ENCODE measurements at regions not wholly inside any gene's neighbourhood (a gene's known extent, or its start where the extent isn't known, plus 50 kb on each side); places are given as distances from the start of the nearest gene placed in this dataset.
"Not testable (repeated sequence)": the region's sequence is repeated elsewhere in the genome, so short reads cannot be mapped to it uniquely, and the experiment has no call there.

- Mint-ChIP-seq H3K4me1 (peaks cover 15% of the 10 kb centered on the region), H3K36me3 (no peaks in the 10 kb centered on the region), H3K9me3 (no peaks in the 10 kb centered on the region), H3K27me3 (ENCODE audit: low read depth) (no peaks in the 10 kb centered on the region), H3K27ac (no peak overlapping the region), H3K4me3 (no peak overlapping the region)
- no peak for TF ChIP-seq CTCF (IDR thresholded peaks at IDR 0.05; ENCODE audit: unreplicated experiment)
- DNase-seq (ENCODE audit: low spot score in 2 of 2, unreplicated experiment in 2 of 2): no peak
Observed at GRCh38 chr14:103230658-103231334, 103.2 kb upstream of the EIF5 start.

GRCh38 chr14:103231376-103232019 lies 102.5 kb upstream of the EIF5 start:
- Mint-ChIP-seq H3K4me1 (peaks cover 20% of the 10 kb centered on the region), H3K27ac (no peak overlapping the region), H3K4me3 (no peak overlapping the region), H3K27me3 (ENCODE audit: low read depth) (no peaks in the 10 kb centered on the region), H3K36me3 (no peaks in the 10 kb centered on the region), H3K9me3 (no peaks in the 10 kb centered on the region)
- no peak for TF ChIP-seq CTCF (IDR thresholded peaks at IDR 0.05; ENCODE audit: unreplicated experiment)
- no peak for DNase-seq (ENCODE audit: low spot score in 2 of 2, unreplicated experiment in 2 of 2)

GRCh38 chr14:103232031-103232808 lies 101.8 kb upstream of the EIF5 start:
- Mint-ChIP-seq H3K4me1 (peaks cover 20% of the 10 kb centered on the region), H3K9me3 (peaks cover 1% of the 10 kb centered on the region), H3K36me3 (no peaks in the 10 kb centered on the region), H3K27me3 (ENCODE audit: low read depth) (no peaks in the 10 kb centered on the region), H3K27ac (no peak overlapping the region), H3K4me3 (no peak overlapping the region)
- no peak for TF ChIP-seq CTCF (IDR thresholded peaks at IDR 0.05; ENCODE audit: unreplicated experiment)
- no peak for DNase-seq (ENCODE audit: low spot score in 2 of 2, unreplicated experiment in 2 of 2)

DNA sequence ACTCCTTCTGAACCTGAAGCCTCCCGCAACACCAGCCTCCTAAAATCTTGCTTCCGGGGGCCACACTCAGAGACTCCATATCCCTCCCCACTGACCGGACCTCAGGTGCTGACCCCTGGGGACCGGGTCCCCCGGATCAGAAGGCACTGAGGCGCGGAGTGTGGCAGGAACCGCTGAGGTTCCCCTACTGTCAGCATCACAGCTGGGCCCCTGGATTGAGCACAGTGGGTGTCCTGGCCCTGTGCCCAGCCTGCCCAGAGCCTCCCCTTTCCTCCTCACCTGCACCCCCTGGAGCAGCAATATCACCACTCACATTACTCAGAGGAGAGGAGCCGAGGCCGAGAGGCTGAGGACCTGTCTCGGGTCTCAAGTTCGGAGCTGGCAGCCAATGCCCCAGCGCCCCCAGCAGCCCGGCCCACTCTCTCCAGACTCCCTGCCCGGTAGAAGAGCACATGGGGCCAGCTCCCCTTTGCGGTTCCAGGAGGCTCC lies 101.2 kb upstream of the EIF5 start:
- Mint-ChIP-seq H3K9me3 (peaks cover 8% of the 10 kb centered on the region), H3K4me1 (peaks cover 20% of the 10 kb centered on the region), H3K27ac (no peak overlapping the region), H3K4me3 (no peak overlapping the region), H3K36me3 (no peaks in the 10 kb centered on the region), H3K27me3 (ENCODE audit: low read depth) (no peaks in the 10 kb centered on the region)
- no peak for DNase-seq (ENCODE audit: low spot score in 2 of 2, unreplicated experiment in 2 of 2)
- TF ChIP-seq CTCF (IDR thresholded peaks at IDR 0.05; ENCODE audit: unreplicated experiment): no peak

DNA sequence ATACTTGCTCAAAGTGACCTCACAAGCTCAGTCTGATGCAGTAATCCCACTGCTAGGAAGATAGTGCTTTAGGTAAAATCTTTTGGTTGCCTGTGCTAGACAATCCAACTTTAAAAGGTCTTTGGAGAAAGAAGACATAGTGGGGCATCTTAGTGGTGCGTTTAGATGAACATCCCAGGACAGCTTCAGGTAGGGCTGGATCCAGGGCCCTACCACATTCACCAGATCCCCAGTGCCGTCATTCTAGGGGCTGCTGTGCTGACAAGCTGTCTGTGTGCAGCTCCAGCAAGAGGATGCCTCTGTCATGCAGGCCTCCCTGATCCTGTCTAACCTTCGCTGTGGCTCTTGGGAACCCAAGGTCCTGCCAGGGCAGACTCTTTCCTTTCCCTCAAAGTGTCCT lies 100.7 kb upstream of the EIF5 start:
- Mint-ChIP-seq H3K36me3 (peaks cover 4% of the 10 kb centered on the region), H3K27ac (no peak overlapping the region), H3K9me3 (peaks cover 13% of the 10 kb centered on the region), H3K4me3 (no peak overlapping the region), H3K27me3 (ENCODE audit: low read depth) (no peaks in the 10 kb centered on the region), H3K4me1 (peaks cover 20% of the 10 kb centered on the region)
- DNase-seq (ENCODE audit: low spot score in 2 of 2, unreplicated experiment in 2 of 2): no peak
- no peak for TF ChIP-seq CTCF (IDR thresholded peaks at IDR 0.05; ENCODE audit: unreplicated experiment)

DNA sequence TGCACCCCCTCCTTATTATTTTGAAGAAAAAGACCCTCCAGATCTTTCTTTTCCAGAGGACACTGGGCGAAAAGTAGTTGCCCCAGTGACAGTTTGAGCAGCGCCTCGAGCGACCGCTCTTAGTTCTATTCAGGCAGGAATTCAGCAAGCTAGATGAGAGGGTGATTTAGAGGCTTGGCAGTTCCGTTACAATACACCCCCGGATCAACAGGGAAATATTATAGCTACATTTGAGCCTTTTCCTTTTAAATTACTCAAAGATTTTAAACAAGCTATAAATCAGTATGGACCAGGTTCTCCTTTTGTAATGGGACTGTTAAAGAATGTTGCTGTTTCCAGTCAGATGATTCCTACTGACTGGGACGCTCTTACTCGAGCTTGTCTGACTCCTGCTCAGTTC lies 99.2 kb upstream of the EIF5 start:
- peaks cover 20% of the 10 kb centered on the region for H3K4me1 Mint-ChIP-seq

DNA sequence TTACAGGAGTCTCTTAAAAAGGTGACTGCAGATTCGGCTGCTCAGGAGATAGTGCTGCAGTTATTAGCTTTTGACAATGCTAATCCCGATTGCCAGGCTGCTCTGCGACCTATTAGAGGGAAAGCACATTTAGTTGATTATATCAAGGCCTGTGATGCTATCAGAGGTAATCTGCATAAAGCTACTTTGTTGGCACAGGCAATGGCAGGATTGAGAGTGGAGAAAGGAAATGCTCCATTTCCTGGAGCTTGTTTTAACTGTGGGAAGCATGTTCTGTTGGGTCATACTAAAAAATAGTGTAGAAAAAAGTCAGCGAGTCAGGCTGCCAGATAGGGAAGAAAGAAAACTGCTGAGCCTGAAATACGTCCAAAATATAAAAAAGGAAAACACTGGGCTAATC lies 98.5 kb upstream of the EIF5 start:
- not testable (repeated sequence) for H3K4me3 Mint-ChIP-seq

More for the DNA sequence above, 99.2 kb upstream of the EIF5 start:
- Mint-ChIP-seq H3K9me3 (peaks cover 23% of the 10 kb centered on the region), H3K27ac (peak overlapping the region; percentile 90), H3K4me3 (peak overlapping the region; percentile 15)
- H3K27me3 Mint-ChIP-seq (ENCODE audit: low read depth); DNase-seq (ENCODE audit: low spot score in 2 of 2, unreplicated experiment in 2 of 2); H3K36me3 Mint-ChIP-seq: not testable (repeated sequence)

More for the DNA sequence above, 98.5 kb upstream of the EIF5 start:
- H3K27me3 Mint-ChIP-seq (ENCODE audit: low read depth); H3K36me3 Mint-ChIP-seq; DNase-seq (ENCODE audit: low spot score in 2 of 2, unreplicated experiment in 2 of 2): not testable (repeated sequence)
- peaks cover 23% of the 10 kb centered on the region for H3K9me3 Mint-ChIP-seq
- peaks cover 20% of the 10 kb centered on the region for H3K4me1 Mint-ChIP-seq
- H3K27ac Mint-ChIP-seq: peak overlapping the region; percentile 90

Measured in mesothelial cell of epicardium (in vitro differentiated cells).